PC-9 (cell line): ENCODE measurements at regions not wholly inside any gene's neighbourhood (a gene's known extent, or its start where the extent isn't known, plus 50 kb on each side); places are given as distances from the start of the nearest gene placed in this dataset.

Experiments
- BruUV-seq: library from RNA; stranded (reverse); fragments of 400-500 nt; replicated peaks from 2 replicates; lab custom pipeline; 2021; lab: Mats Ljungman, UMichigan
- CTCF ChIA-PET: fragments of 300-600 bp; sonication (Branson Sonifier 250); formaldehyde crosslinking; loops from one replicate; lab custom pipeline; 2022; ENCODE audit warnings: antibody characterized with exemption; lab: Charles Lee
- POLR2A ChIA-PET: fragments of 300-600 bp; sonication (Branson Sonifier 250); formaldehyde crosslinking; loops from one replicate; lab custom pipeline; 2022; ENCODE audit warnings: antibody characterized with exemption; ENCODE audit not compliant: unreplicated experiment; lab: Charles Lee
- DNase-seq, 2 experiments: peaks; one replicate each; pipeline versions ENCODE4 v3.0.0 to v3.0.0-alpha.2; 2015 to 2022; ENCODE audit warnings: mixed read lengths in 1 of 2
- H2AFZ ChIP-seq: fragments of 200-600 bp; sonication (generic); 2 replicates; pipeline ENCODE4 v1.8.1; 2017; ENCODE audit warnings: antibody characterized with exemption
- H3F3A ChIP-seq: fragments of 200-600 bp; sonication (generic); 2 replicates; pipeline ENCODE4 v1.8.1; 2017; ENCODE audit warnings: antibody characterized with exemption, mild to moderate bottlenecking, low read depth; ENCODE audit not compliant: insufficient read depth
- H3K27ac ChIP-seq: fragments of 200-600 bp; sonication (generic); 2 replicates; pipeline ENCODE4 v1.6.1; 2016; ENCODE audit warnings: mixed run types
- H3K27me3 ChIP-seq: fragments of 200-600 bp; sonication (generic); 2 replicates; pipeline ENCODE4 v1.6.1; 2016; ENCODE audit warnings: low read depth, mixed run types; ENCODE audit not compliant: insufficient read depth
- H3K36me3 ChIP-seq: fragments of 200-600 bp; sonication (generic); 2 replicates; pipeline ENCODE4 v1.6.1; 2016; ENCODE audit warnings: low read depth, mixed run types
- H3K4me1 ChIP-seq: fragments of 200-600 bp; sonication (generic); replicated peaks from 2 replicates; pipeline ENCODE4 v1.6.1; 2016; ENCODE audit warnings: mixed run types; ENCODE audit not compliant: insufficient read depth
- H3K4me2 ChIP-seq: fragments of 200-600 bp; sonication (generic); 2 replicates; pipeline ENCODE4 v1.6.1; 2017; ENCODE audit warnings: mixed run types
- H3K4me3 ChIP-seq: fragments of 200-600 bp; sonication (generic); 2 replicates; pipeline ENCODE4 v1.6.1; 2016; ENCODE audit warnings: mixed run types
- H3K79me2 ChIP-seq: fragments of 200-600 bp; sonication (generic); 2 replicates; pipeline ENCODE4 v1.6.1; 2017; ENCODE audit warnings: low read depth, mixed run types
- H3K9me2 ChIP-seq: fragments of 200-600 bp; sonication (generic); 2 replicates; pipeline ENCODE4 v1.8.1; 2017; ENCODE audit warnings: mild to moderate bottlenecking; ENCODE audit not compliant: insufficient read depth
- H3K9me3 ChIP-seq: fragments of 200-600 bp; sonication (generic); 2 replicates; pipeline ENCODE4 v1.8.1; 2016; ENCODE audit warnings: low read depth; ENCODE audit not compliant: insufficient read depth
- H4K20me1 ChIP-seq: fragments of 200-600 bp; sonication (generic); 2 replicates; pipeline ENCODE4 v1.8.1; 2017; ENCODE audit not compliant: insufficient read depth
- EZH2 ChIP-seq: fragments of 200-600 bp; sonication (generic); IDR thresholded peaks from 2 replicates; pipeline ENCODE4 v1.8.0; 2017; ENCODE audit warnings: antibody characterized with exemption, low read depth
- intact Hi-C: fragments of 100-400 bp; cut with micrococcal nuclease; formaldehyde crosslinking; loops from one replicate; pipeline ENCODE4 v1.10.0; 2022; ENCODE audit not compliant: unreplicated experiment
- TF ChIP-seq, protein P1 (sequence below): fragments of 200-600 bp; sonication (generic); conservative IDR thresholded peaks from 2 replicates; pipeline ENCODE4 v1.6.1; 2017; ENCODE audit warnings: mixed run types, antibody characterized with exemption, mild to moderate bottlenecking, moderate library complexity

- peaks cover 37% of the 10 kb centered on the region for H3F3A ChIP-seq
Measured at GRCh38 chr1:202067188-202067974, 55.3 kb upstream of the GPR37L1 start.

GRCh38 chr1:202068596-202068995, 54.1 kb upstream of the GPR37L1 start:
- Histone ChIP-seq H3K79me2 (no peaks in the 10 kb centered on the region), H3K4me3 (no peak overlapping the region), H3F3A (peaks cover 30% of the 10 kb centered on the region), H3K27me3 (no peaks in the 10 kb centered on the region), H2AFZ (no peak overlapping the region), H3K27ac (no peak overlapping the region), H3K9me3 (no peaks in the 10 kb centered on the region), H3K36me3 (no peaks in the 10 kb centered on the region), H3K4me2 (no peak overlapping the region), H3K9me2 (no peaks in the 10 kb centered on the region), H3K4me1 (peaks cover 26% of the 10 kb centered on the region), H4K20me1 (no peaks in the 10 kb centered on the region)
- BruUV-seq = no TSS peak
- ChIA-PET CTCF (no interaction called here), POLR2A (interaction anchor here (0.7 to 1.1 kb wide), 3 partner anchors 45 to 55 kb away, joined by 3 to 6 read pairs (median 3); no protein-coding TSS in a partner anchor)
- DNase-seq = no peak
- intact Hi-C loops = no loop called here
- TF ChIP-seq EZH2 = no peak
- TF ChIP-seq, protein P1, sequence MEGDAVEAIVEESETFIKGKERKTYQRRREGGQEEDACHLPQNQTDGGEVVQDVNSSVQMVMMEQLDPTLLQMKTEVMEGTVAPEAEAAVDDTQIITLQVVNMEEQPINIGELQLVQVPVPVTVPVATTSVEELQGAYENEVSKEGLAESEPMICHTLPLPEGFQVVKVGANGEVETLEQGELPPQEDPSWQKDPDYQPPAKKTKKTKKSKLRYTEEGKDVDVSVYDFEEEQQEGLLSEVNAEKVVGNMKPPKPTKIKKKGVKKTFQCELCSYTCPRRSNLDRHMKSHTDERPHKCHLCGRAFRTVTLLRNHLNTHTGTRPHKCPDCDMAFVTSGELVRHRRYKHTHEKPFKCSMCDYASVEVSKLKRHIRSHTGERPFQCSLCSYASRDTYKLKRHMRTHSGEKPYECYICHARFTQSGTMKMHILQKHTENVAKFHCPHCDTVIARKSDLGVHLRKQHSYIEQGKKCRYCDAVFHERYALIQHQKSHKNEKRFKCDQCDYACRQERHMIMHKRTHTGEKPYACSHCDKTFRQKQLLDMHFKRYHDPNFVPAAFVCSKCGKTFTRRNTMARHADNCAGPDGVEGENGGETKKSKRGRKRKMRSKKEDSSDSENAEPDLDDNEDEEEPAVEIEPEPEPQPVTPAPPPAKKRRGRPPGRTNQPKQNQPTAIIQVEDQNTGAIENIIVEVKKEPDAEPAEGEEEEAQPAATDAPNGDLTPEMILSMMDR = no peak

More at GRCh38 chr1:202067188-202067974, 55.3 kb upstream of the GPR37L1 start:
- Histone ChIP-seq H2AFZ (no peak overlapping the region), H4K20me1 (no peaks in the 10 kb centered on the region), H3K4me3 (no peak overlapping the region), H3K27me3 (no peaks in the 10 kb centered on the region), H3K4me2 (no peak overlapping the region), H3K79me2 (no peaks in the 10 kb centered on the region), H3K27ac (no peak overlapping the region), H3K4me1 (peaks cover 38% of the 10 kb centered on the region), H3K9me3 (no peaks in the 10 kb centered on the region), H3K36me3 (no peaks in the 10 kb centered on the region), H3K9me2 (no peaks in the 10 kb centered on the region)
- intact Hi-C loops = no loop called here
- DNase-seq = no peak
- TF ChIP-seq, protein P1 = no peak
- TF ChIP-seq EZH2 = no peak
- BruUV-seq = no TSS peak
- CTCF ChIA-PET = interaction anchor here (0.5 kb wide), 1 partner anchor 31 kb away, joined by 4 read pairs; no protein-coding TSS in a partner anchor
- POLR2A ChIA-PET = interaction anchor here (0.6 to 1.1 kb wide), 2 partner anchors 10 to 46 kb away, joined by 6 to 9 read pairs; no protein-coding TSS in a partner anchor

GRCh38 chr1:202069662-202070061, 53.1 kb upstream of the GPR37L1 start:
- H3K4me1 ChIP-seq = peaks cover 18% of the 10 kb centered on the region
- intact Hi-C loops = no loop called here
- DNase-seq = no peak
- TF ChIP-seq EZH2 = no peak
- TF ChIP-seq, protein P1 = no peak
- no peaks in the 10 kb centered on the region for H3K79me2 ChIP-seq
- no peak overlapping the region for H3K4me3 ChIP-seq
- H3K27ac ChIP-seq = no peak overlapping the region
- ChIA-PET POLR2A (interaction anchor here (0.6 kb wide), 1 partner anchor 60 kb away, joined by 3 read pairs; the partner anchor contains the start of gene ELF3), CTCF (no interaction called here)
- H3K9me2 ChIP-seq = no peaks in the 10 kb centered on the region
- H3K27me3 ChIP-seq = no peaks in the 10 kb centered on the region
- H3F3A ChIP-seq = peaks cover 19% of the 10 kb centered on the region; the same call in 1 of the 2 replicates
- H3K9me3 ChIP-seq = no peaks in the 10 kb centered on the region
- no TSS peak for BruUV-seq
- no peaks in the 10 kb centered on the region for H4K20me1 ChIP-seq
- H3K36me3 ChIP-seq = no peaks in the 10 kb centered on the region
- no peak overlapping the region for H3K4me2 ChIP-seq
- H2AFZ ChIP-seq = no peak overlapping the region
